ENCODE measurements at regions not wholly inside any gene's neighbourhood (a gene's known extent, or its start where the extent isn't known, plus 50 kb on each side); places are given as distances from the start of the nearest gene placed in this dataset.

- DNase-seq (ENCODE audit: low read depth, low spot score), result no peak
- H3K36me3 Mint-ChIP-seq (ENCODE audit: low read depth), result no peaks in the 10 kb centered on the region
- no peak overlapping the region for H3K27ac Mint-ChIP-seq (ENCODE audit: unreplicated experiment)
- no peak overlapping the region for H3K4me3 Mint-ChIP-seq
- TF ChIP-seq CTCF (conservative IDR thresholded peaks at IDR 0.05), result no peak
- H3K4me1 Mint-ChIP-seq, result no peaks in the 10 kb centered on the region
- peaks cover 5% of the 10 kb centered on the region for H3K9me3 Mint-ChIP-seq
- H3K27me3 Mint-ChIP-seq (ENCODE audit: low read depth), result no peaks in the 10 kb centered on the region
Measured at GRCh38 chr14:43369710-43370564, 1137.1 kb downstream of the FSCB start.

- no peak overlapping the region for H3K27ac Mint-ChIP-seq (ENCODE audit: unreplicated experiment)
- no peaks in the 10 kb centered on the region for H3K36me3 Mint-ChIP-seq (ENCODE audit: low read depth)
- H3K4me3 Mint-ChIP-seq, result no peak overlapping the region
- H3K9me3 Mint-ChIP-seq, result peaks cover 2% of the 10 kb centered on the region
- no peaks in the 10 kb centered on the region for H3K4me1 Mint-ChIP-seq
- TF ChIP-seq CTCF (conservative IDR thresholded peaks at IDR 0.05), result no peak
- no peak for DNase-seq (ENCODE audit: low read depth, low spot score)
- H3K27me3 Mint-ChIP-seq (ENCODE audit: low read depth), result no peaks in the 10 kb centered on the region
Measured at GRCh38 chr14:43362586-43362985, 1144.5 kb downstream of the FSCB start.

- Mint-ChIP-seq H3K36me3 (ENCODE audit: low read depth) (no peaks in the 10 kb centered on the region), H3K27ac (ENCODE audit: unreplicated experiment) (no peak overlapping the region), H3K4me1 (no peaks in the 10 kb centered on the region), H3K9me3 (no peaks in the 10 kb centered on the region), H3K27me3 (ENCODE audit: low read depth) (no peaks in the 10 kb centered on the region), H3K4me3 (no peak overlapping the region)
- DNase-seq (ENCODE audit: low read depth, low spot score), result no peak
- no peak for TF ChIP-seq CTCF (conservative IDR thresholded peaks at IDR 0.05)
Measured at GRCh38 chr14:43361751-43362150, 1145.3 kb downstream of the FSCB start.

- DNase-seq (ENCODE audit: low read depth, low spot score), result no peak
- Mint-ChIP-seq H3K27me3 (ENCODE audit: low read depth) (no peaks in the 10 kb centered on the region), H3K36me3 (ENCODE audit: low read depth) (no peaks in the 10 kb centered on the region), H3K27ac (ENCODE audit: unreplicated experiment) (no peak overlapping the region), H3K4me1 (no peaks in the 10 kb centered on the region), H3K4me3 (no peak overlapping the region), H3K9me3 (no peaks in the 10 kb centered on the region)
- TF ChIP-seq CTCF (conservative IDR thresholded peaks at IDR 0.05), result no peak
Measured at GRCh38 chr14:43360239-43360638, 1146.8 kb downstream of the FSCB start.

GRCh38 chr14:43359317-43359716 is 1147.8 kb downstream of the FSCB start:
- TF ChIP-seq CTCF (conservative IDR thresholded peaks at IDR 0.05), result no peak
- Mint-ChIP-seq H3K9me3 (no peaks in the 10 kb centered on the region), H3K4me3 (no peak overlapping the region), H3K36me3 (ENCODE audit: low read depth) (no peaks in the 10 kb centered on the region), H3K27me3 (ENCODE audit: low read depth) (no peaks in the 10 kb centered on the region), H3K27ac (ENCODE audit: unreplicated experiment) (no peak overlapping the region), H3K4me1 (no peaks in the 10 kb centered on the region)
- no peak for DNase-seq (ENCODE audit: low read depth, low spot score)

Data from neural crest cell (in vitro differentiated cells).